IPS DF 6.9 (cell line): ENCODE measurements at regions not wholly inside any gene's neighbourhood (a gene's known extent, or its start where the extent isn't known, plus 50 kb on each side); places are given as distances from the start of the nearest gene placed in this dataset.
"Not testable (repeated sequence)": the region's sequence is repeated elsewhere in the genome, so short reads cannot be mapped to it uniquely, and the experiment has no call there.

ENCODE experiments used
- DNase-seq: peaks from one replicate; pipeline ENCODE4 v3.0.0-alpha.2; 2013; ENCODE audit warnings: low read depth, low spot score
- H3K27ac ChIP-seq: one replicate; pipeline ENCODE4 v1.5.1; 2013; ENCODE audit warnings: low read length, control low read depth
- H3K27me3 ChIP-seq: 2 replicates; pipeline ENCODE4 v1.6.1; 2013; ENCODE audit warnings: mild to moderate bottlenecking, low read length; ENCODE audit not compliant: control insufficient read depth, insufficient read depth
- H3K36me3 ChIP-seq: 2 replicates; pipeline ENCODE4 v1.6.1; 2013; ENCODE audit warnings: low read length; ENCODE audit not compliant: control insufficient read depth, insufficient read depth
- H3K4me1 ChIP-seq: 2 replicates; pipeline ENCODE4 v1.6.1; 2013; ENCODE audit warnings: low read length; ENCODE audit not compliant: control insufficient read depth, insufficient read depth
- H3K4me3 ChIP-seq: 2 replicates; pipeline ENCODE4 v1.5.1; 2013; ENCODE audit warnings: mild to moderate bottlenecking, low read length
- H3K9me3 ChIP-seq: 2 replicates; pipeline ENCODE4 v1.6.1; 2013; ENCODE audit warnings: low read length, inconsistent platforms; ENCODE audit not compliant: control insufficient read depth, insufficient read depth
- WGBS: extraction: QIAGEN DNeasy Blood & Tissue Kit; methylation state at CpG from one replicate; pipeline ENCODE4 v1.1.7; 2013; ENCODE audit warnings: mixed read lengths, missing lambda C conversion rate; ENCODE audit not compliant: insufficient read length, insufficient coverage; 5-methylcytosine and 5-hydroxymethylcytosine counted together

GRCh38 chr9:115847216-115847615, 306.4 kb upstream of the PAPPA start:
- no CpG with 5 or more reads among the region's 1 CpG for WGBS
- H3K9me3 ChIP-seq, result no peaks in the 10 kb centered on the region
- peaks cover 1% of the 10 kb centered on the region; the same call in 1 of the 2 replicates for H3K4me1 ChIP-seq
- H3K4me3 ChIP-seq, result no peak overlapping the region
- H3K27me3 ChIP-seq, result no peaks in the 10 kb centered on the region
- H3K27ac ChIP-seq, result no peak overlapping the region
- no peak for DNase-seq
- no peaks in the 10 kb centered on the region for H3K36me3 ChIP-seq

GRCh38 chr9:115849679-115850412, 303.7 kb upstream of the PAPPA start:
- Histone ChIP-seq H3K4me1 (peaks cover 1% of the 10 kb centered on the region; the same call in 1 of the 2 replicates), H3K27me3 (no peaks in the 10 kb centered on the region), H3K36me3 (no peaks in the 10 kb centered on the region), H3K27ac (no peak overlapping the region), H3K4me3 (no peak overlapping the region), H3K9me3 (no peaks in the 10 kb centered on the region)
- no CpG with 5 or more reads among the region's 3 CpGs for WGBS
- DNase-seq, result no peak

- Histone ChIP-seq H3K4me3 (no peak overlapping the region), H3K9me3 (no peaks in the 10 kb centered on the region), H3K36me3 (no peaks in the 10 kb centered on the region), H3K4me1 (no peaks in the 10 kb centered on the region), H3K27ac (no peak overlapping the region), H3K27me3 (no peaks in the 10 kb centered on the region)
- DNase-seq, result no peak
- WGBS, result no CpG with 5 or more reads among the region's 1 CpG
Measured at GRCh38 chr9:115850548-115851304, 302.9 kb upstream of the PAPPA start.

- no peak overlapping the region for H3K27ac ChIP-seq
- no peaks in the 10 kb centered on the region; the same call in 1 of the 2 replicates for H3K4me1 ChIP-seq
- H3K27me3 ChIP-seq, result no peaks in the 10 kb centered on the region
- DNase-seq, result no peak
- H3K9me3 ChIP-seq, result no peaks in the 10 kb centered on the region
- no peak overlapping the region for H3K4me3 ChIP-seq
- H3K36me3 ChIP-seq, result no peaks in the 10 kb centered on the region
Measured at GRCh38 chr9:115855458-115856133, 298.0 kb upstream of the PAPPA start.

GRCh38 chr9:115858421-115858820, 295.2 kb upstream of the PAPPA start:
- not testable (repeated sequence) for H3K36me3 ChIP-seq, DNase-seq, H3K27me3 ChIP-seq, H3K9me3 ChIP-seq, H3K4me3 ChIP-seq, H3K4me1 ChIP-seq, H3K27ac ChIP-seq
- WGBS, result no CpG with 5 or more reads among the region's 1 CpG

GRCh38 chr9:115862021-115862420, 291.6 kb upstream of the PAPPA start:
- DNase-seq, result no peak
- Histone ChIP-seq H3K9me3 (no peaks in the 10 kb centered on the region), H3K27me3 (no peaks in the 10 kb centered on the region), H3K27ac (no peak overlapping the region), H3K4me3 (no peak overlapping the region), H3K36me3 (no peaks in the 10 kb centered on the region), H3K4me1 (no peaks in the 10 kb centered on the region)
- no CpG with 5 or more reads among the region's 3 CpGs for WGBS

- H3K9me3 ChIP-seq, result no peaks in the 10 kb centered on the region
- no peaks in the 10 kb centered on the region for H3K27me3 ChIP-seq
- H3K4me1 ChIP-seq, result no peaks in the 10 kb centered on the region
- no peak overlapping the region for H3K27ac ChIP-seq
- no peak for DNase-seq
- no peak overlapping the region for H3K4me3 ChIP-seq
- no peaks in the 10 kb centered on the region for H3K36me3 ChIP-seq
Measured at GRCh38 chr9:115864581-115864980, 289.0 kb upstream of the PAPPA start.

GRCh38 chr9:115867326-115867725, 286.3 kb upstream of the PAPPA start:
- no peak overlapping the region for H3K27ac ChIP-seq
- no peaks in the 10 kb centered on the region for H3K4me1 ChIP-seq
- no peaks in the 10 kb centered on the region for H3K36me3 ChIP-seq
- no peaks in the 10 kb centered on the region for H3K9me3 ChIP-seq
- H3K4me3 ChIP-seq, result no peak overlapping the region
- no peaks in the 10 kb centered on the region for H3K27me3 ChIP-seq
- no peak for DNase-seq

- no CpG with 5 or more reads among the region's 3 CpGs for WGBS
- Histone ChIP-seq H3K27me3 (no peaks in the 10 kb centered on the region), H3K27ac (no peak overlapping the region), H3K4me3 (no peak overlapping the region), H3K4me1 (no peaks in the 10 kb centered on the region), H3K9me3 (no peaks in the 10 kb centered on the region), H3K36me3 (no peaks in the 10 kb centered on the region)
- no peak for DNase-seq
Measured at GRCh38 chr9:115877852-115878438, 275.6 kb upstream of the PAPPA start.

- Histone ChIP-seq H3K27me3 (no peaks in the 10 kb centered on the region), H3K4me3 (no peak overlapping the region), H3K36me3 (no peaks in the 10 kb centered on the region), H3K4me1 (peaks cover 1% of the 10 kb centered on the region; the same call in 1 of the 2 replicates), H3K27ac (no peak overlapping the region), H3K9me3 (no peaks in the 10 kb centered on the region)
- no peak for DNase-seq
- WGBS, result no CpG with 5 or more reads among the region's 3 CpGs
Measured at GRCh38 chr9:115879451-115879850, 274.1 kb upstream of the PAPPA start.
